CD14-positive monocyte (primary cell): ENCODE measurements at regions not wholly inside any gene's neighbourhood (a gene's known extent, or its start where the extent isn't known, plus 50 kb on each side); places are given as distances from the start of the nearest gene placed in this dataset.

Experiments
- DNase-seq, 3 donors: peaks; one replicate each; pipeline ENCODE4 v3.0.0-alpha.2; 2011 to 2022
- H2AFZ ChIP-seq: 2 replicates; pipeline ENCODE4 v1.6.0; 2012; ENCODE audit warnings: mild to moderate bottlenecking, low read depth, low read length, inconsistent platforms; ENCODE audit not compliant: insufficient read depth, poor library complexity, severe bottlenecking
- H3K27ac ChIP-seq, 2 donors: 1 replicate in 1 of 2; 2 replicates in 1 of 2; pipeline ENCODE4 v1.5.1; 2012 to 2013; ENCODE audit warnings: low read length in 2 of 2, control low read depth in 1 of 2, inconsistent platforms in 1 of 2, low read depth in 1 of 2, mild to moderate bottlenecking in 1 of 2
- H3K27me3 ChIP-seq, 2 donors: one replicate each; pipeline versions ENCODE4 v1.6.0 to v1.6.1; 2011 to 2013; ENCODE audit warnings: low read length in 2 of 2; ENCODE audit not compliant: control insufficient read depth in 2 of 2, insufficient read depth in 2 of 2
- H3K36me3 ChIP-seq, 2 donors: replicated peaks in 1 of 2; 1 replicate in 1 of 2; 2 replicates in 1 of 2; pipeline versions ENCODE4 v1.5.1 to v1.6.1; 2012 to 2013; ENCODE audit warnings: low read length in 2 of 2, control low read depth in 1 of 2, inconsistent platforms in 1 of 2, mild to moderate bottlenecking in 1 of 2; ENCODE audit not compliant: insufficient read depth in 2 of 2, control insufficient read depth in 1 of 2
- H3K4me1 ChIP-seq, 2 donors: 1 replicate in 1 of 2; 2 replicates in 1 of 2; pipeline versions ENCODE4 v1.5.1 to v1.6.1; 2012 to 2013; ENCODE audit warnings: low read length in 2 of 2, control low read depth in 1 of 2, inconsistent platforms in 1 of 2, mild to moderate bottlenecking in 1 of 2, moderate library complexity in 1 of 2; ENCODE audit not compliant: insufficient read depth in 2 of 2, control insufficient read depth in 1 of 2
- H3K4me2 ChIP-seq: replicated peaks from 2 replicates; pipeline ENCODE3; 2012; ENCODE audit warnings: low read length, moderate library complexity, mild to moderate bottlenecking; ENCODE audit not compliant: poor library complexity, severe bottlenecking; ENCODE audit errors: extremely low read depth
- H3K4me3 ChIP-seq, 3 experiments: fragments of 200-600 bp in 1 of 3; sonication (generic) in 1 of 3; replicated peaks in 1 of 3; 1 replicate in 2 of 3; 2 replicates in 1 of 3; pipeline ENCODE4 v1.5.1; 2011 to 2013; ENCODE audit warnings: low read length in 3 of 3, mild to moderate bottlenecking in 3 of 3, control low read depth in 2 of 3, low read depth in 2 of 3, inconsistent platforms in 1 of 3, moderate library complexity in 1 of 3
- H3K79me2 ChIP-seq: 2 replicates; pipeline ENCODE4 v1.6.0; 2012; ENCODE audit warnings: mild to moderate bottlenecking, control low read depth, inconsistent platforms, low read length, moderate library complexity; ENCODE audit not compliant: insufficient read depth
- H3K9ac ChIP-seq: 2 replicates; pipeline ENCODE4 v1.6.0; 2017; ENCODE audit warnings: low read length, mild to moderate bottlenecking; ENCODE audit not compliant: insufficient read depth, poor library complexity, severe bottlenecking
- H3K9me3 ChIP-seq, 2 donors: replicated peaks in 1 of 2; 1 replicate in 1 of 2; 2 replicates in 1 of 2; pipeline versions ENCODE4 v1.5.1 to v1.6.1; 2012 to 2013; ENCODE audit warnings: low read length in 2 of 2, control low read depth in 1 of 2; ENCODE audit not compliant: control insufficient read depth in 1 of 2, insufficient read depth in 1 of 2
- H4K20me1 ChIP-seq: 2 replicates; pipeline ENCODE4 v1.6.0; 2012; ENCODE audit warnings: mild to moderate bottlenecking, low read length, control low read depth, moderate library complexity; ENCODE audit not compliant: insufficient read depth
- H3K27ac Mint-ChIP-seq, 7 donors: one replicate each; pipeline ENCODE4 v1.8.0; 2020; ENCODE audit warnings: mild to moderate bottlenecking in 7 of 7, mixed read lengths in 7 of 7, moderate library complexity in 6 of 7, inconsistent platforms in 2 of 7
- H3K27me3 Mint-ChIP-seq, 3 donors: one replicate each; pipeline ENCODE4 v1.8.0; 2021 to 2022; ENCODE audit warnings: low read depth in 3 of 3, mild to moderate bottlenecking in 3 of 3, mixed read lengths in 3 of 3, moderate library complexity in 3 of 3, inconsistent platforms in 1 of 3
- H3K36me3 Mint-ChIP-seq, 2 donors: one replicate each; pipeline ENCODE4 v1.8.0; 2020; ENCODE audit warnings: mixed read lengths in 2 of 2, inconsistent platforms in 1 of 2, mild to moderate bottlenecking in 1 of 2
- H3K4me1 Mint-ChIP-seq: one replicate; pipeline ENCODE4 v1.8.0; 2020; ENCODE audit warnings: mild to moderate bottlenecking, mixed read lengths
- H3K4me3 Mint-ChIP-seq, 2 donors: one replicate each; pipeline ENCODE4 v1.8.0; 2020; ENCODE audit warnings: mild to moderate bottlenecking in 2 of 2, mixed read lengths in 2 of 2, moderate library complexity in 1 of 2
- H3K9me3 Mint-ChIP-seq, 7 donors: one replicate each; pipeline ENCODE4 v1.8.0; 2020 to 2022; ENCODE audit warnings: mixed read lengths in 7 of 7, mild to moderate bottlenecking in 6 of 7, moderate library complexity in 6 of 7, inconsistent platforms in 2 of 7
- WGBS: methylation state at CpG from one replicate; pipeline ENCODE4 v1.1.5; 2013; ENCODE audit warnings: missing lambda C conversion rate; ENCODE audit not compliant: insufficient coverage; 5-methylcytosine and 5-hydroxymethylcytosine counted together
- intact Hi-C, 2 donors: fragments of 100-400 bp; cut with micrococcal nuclease; formaldehyde crosslinking; loops; one replicate each; pipeline versions ENCODE4 v1.15.0 to v1.15.1; 2023
- TF ChIP-seq, protein P1 (sequence below): fragments of 200-600 bp; IDR thresholded peaks from one replicate; pipeline ENCODE4 v1.8.0; 2022; ENCODE audit warnings: antibody characterized with exemption, mild to moderate bottlenecking

DNA sequence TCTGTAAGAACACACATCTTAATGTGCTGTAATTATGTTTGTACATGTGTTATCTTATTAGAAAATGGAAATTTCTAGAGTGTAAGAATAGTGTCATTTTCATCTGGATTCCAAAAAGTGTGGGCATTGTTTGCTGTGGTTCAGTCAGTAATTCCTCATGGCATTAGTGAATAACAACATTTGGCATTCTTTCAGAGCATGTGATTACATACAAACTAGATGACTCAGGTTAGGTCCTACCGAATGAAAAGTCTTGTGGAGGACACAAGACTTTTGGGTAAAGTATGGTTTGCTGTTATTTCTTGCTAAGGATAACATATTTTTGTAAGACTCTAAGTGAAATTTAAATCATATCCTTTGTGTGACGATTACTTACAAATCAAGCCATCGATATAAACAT lies 593.1 kb upstream of the NRXN1 start:
- H4K20me1 ChIP-seq, result no peaks in the 10 kb centered on the region
- TF ChIP-seq, protein P1, sequence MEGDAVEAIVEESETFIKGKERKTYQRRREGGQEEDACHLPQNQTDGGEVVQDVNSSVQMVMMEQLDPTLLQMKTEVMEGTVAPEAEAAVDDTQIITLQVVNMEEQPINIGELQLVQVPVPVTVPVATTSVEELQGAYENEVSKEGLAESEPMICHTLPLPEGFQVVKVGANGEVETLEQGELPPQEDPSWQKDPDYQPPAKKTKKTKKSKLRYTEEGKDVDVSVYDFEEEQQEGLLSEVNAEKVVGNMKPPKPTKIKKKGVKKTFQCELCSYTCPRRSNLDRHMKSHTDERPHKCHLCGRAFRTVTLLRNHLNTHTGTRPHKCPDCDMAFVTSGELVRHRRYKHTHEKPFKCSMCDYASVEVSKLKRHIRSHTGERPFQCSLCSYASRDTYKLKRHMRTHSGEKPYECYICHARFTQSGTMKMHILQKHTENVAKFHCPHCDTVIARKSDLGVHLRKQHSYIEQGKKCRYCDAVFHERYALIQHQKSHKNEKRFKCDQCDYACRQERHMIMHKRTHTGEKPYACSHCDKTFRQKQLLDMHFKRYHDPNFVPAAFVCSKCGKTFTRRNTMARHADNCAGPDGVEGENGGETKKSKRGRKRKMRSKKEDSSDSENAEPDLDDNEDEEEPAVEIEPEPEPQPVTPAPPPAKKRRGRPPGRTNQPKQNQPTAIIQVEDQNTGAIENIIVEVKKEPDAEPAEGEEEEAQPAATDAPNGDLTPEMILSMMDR, result no peak
- Mint-ChIP-seq H3K4me1 (no peaks in the 10 kb centered on the region), H3K27me3 (no peaks in the 10 kb centered on the region), H3K4me3 (no peak overlapping the region), H3K27ac (no peak overlapping the region), H3K36me3 (no peaks in the 10 kb centered on the region), H3K9me3 (peaks cover 3 to 5% (median 3%) of the 10 kb centered on the region in 7 donors)
- WGBS, result no CpG with 5 or more reads among the region's 3 CpGs
- peaks cover 0 to 3% of the 10 kb centered on the region in 2 donors for H3K9me3 ChIP-seq
- H3K9ac ChIP-seq, result no peak overlapping the region
- no peak overlapping the region for H3K4me2 ChIP-seq
- intact Hi-C loops, result no loop called here
- H3K27me3 ChIP-seq, result no peaks in the 10 kb centered on the region
- H3K4me3 ChIP-seq, result no peak overlapping the region
- no peaks in the 10 kb centered on the region for H3K36me3 ChIP-seq
- DNase-seq, result no peak
- no peak overlapping the region for H2AFZ ChIP-seq
- no peak overlapping the region for H3K27ac ChIP-seq
- no peaks in the 10 kb centered on the region for H3K4me1 ChIP-seq
- H3K79me2 ChIP-seq, result no peaks in the 10 kb centered on the region

DNA sequence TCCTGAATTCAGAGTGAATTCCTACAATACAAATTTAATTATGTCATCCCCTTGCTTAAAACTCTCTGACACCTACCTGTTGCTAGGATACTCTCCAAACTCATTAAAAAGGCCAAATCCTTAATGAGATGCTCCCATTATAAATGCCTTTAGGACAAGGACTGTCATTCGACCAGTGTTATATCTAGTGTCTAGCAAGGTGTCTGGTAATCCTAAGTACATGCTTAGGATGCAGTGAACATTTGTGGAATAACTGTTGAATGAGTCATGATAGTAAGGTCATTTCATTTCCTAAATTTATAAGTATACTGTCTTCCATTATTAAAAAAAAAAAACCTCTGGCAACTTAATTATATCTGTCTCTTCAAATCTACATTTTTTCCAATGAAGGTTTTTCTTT lies 588.9 kb upstream of the NRXN1 start:
- H3K36me3 Mint-ChIP-seq, result no peaks in the 10 kb centered on the region
- no peak overlapping the region for H3K4me3 ChIP-seq
- H3K27me3 ChIP-seq, result no peaks in the 10 kb centered on the region
- no peak overlapping the region for H3K4me2 ChIP-seq
- no peaks in the 10 kb centered on the region for H3K4me1 ChIP-seq
- H2AFZ ChIP-seq, result no peak overlapping the region
- peaks cover 0 to 6% of the 10 kb centered on the region in 2 donors for H3K9me3 ChIP-seq
- no peaks in the 10 kb centered on the region for H3K36me3 ChIP-seq
- DNase-seq, result no peak
- intact Hi-C loops, result no loop called here
- no peaks in the 10 kb centered on the region for H3K79me2 ChIP-seq
- H3K27ac Mint-ChIP-seq, result no peak overlapping the region
- H3K4me1 Mint-ChIP-seq, result no peaks in the 10 kb centered on the region
- H3K4me3 Mint-ChIP-seq, result no peak overlapping the region
- H3K9me3 Mint-ChIP-seq, result peaks cover 0 to 23% (median 7%) of the 10 kb centered on the region in 7 donors
- H3K27ac ChIP-seq, result no peak overlapping the region
- WGBS, result no CpG with 5 or more reads among the region's 1 CpG
- no peaks in the 10 kb centered on the region for H3K27me3 Mint-ChIP-seq
- TF ChIP-seq, protein P1, result no peak
- no peaks in the 10 kb centered on the region for H4K20me1 ChIP-seq
- H3K9ac ChIP-seq, result no peak overlapping the region
